ENCODE measurements at regions not wholly inside any gene's neighbourhood (a gene's known extent, or its start where the extent isn't known, plus 50 kb on each side); places are given as distances from the start of the nearest gene placed in this dataset.

GRCh38 chr1:228894442-228894989 is 159.2 kb downstream of the RHOU start:
- POLR2A ChIA-PET, result interaction anchor here (0.8 kb wide), 1 partner anchor 21 kb away, joined by 3 read pairs; no protein-coding TSS in a partner anchor
- no peak for DNase-seq (ENCODE audit: extremely low spot score)
- CTCF ChIA-PET, result interaction anchor here (0.6 kb wide), 1 partner anchor 133 kb away, joined by 3 read pairs; no protein-coding TSS in a partner anchor
- TF ChIP-seq BHLHE40 (IDR thresholded peaks at IDR 0.05; ENCODE audit: borderline replicate concordance), result no peak
- TF ChIP-seq FOXA1 (IDR thresholded peaks at IDR 0.05), result no peak
- TF ChIP-seq TARDBP (IDR thresholded peaks at IDR 0.05), result no peak
- TF ChIP-seq, protein P1, sequence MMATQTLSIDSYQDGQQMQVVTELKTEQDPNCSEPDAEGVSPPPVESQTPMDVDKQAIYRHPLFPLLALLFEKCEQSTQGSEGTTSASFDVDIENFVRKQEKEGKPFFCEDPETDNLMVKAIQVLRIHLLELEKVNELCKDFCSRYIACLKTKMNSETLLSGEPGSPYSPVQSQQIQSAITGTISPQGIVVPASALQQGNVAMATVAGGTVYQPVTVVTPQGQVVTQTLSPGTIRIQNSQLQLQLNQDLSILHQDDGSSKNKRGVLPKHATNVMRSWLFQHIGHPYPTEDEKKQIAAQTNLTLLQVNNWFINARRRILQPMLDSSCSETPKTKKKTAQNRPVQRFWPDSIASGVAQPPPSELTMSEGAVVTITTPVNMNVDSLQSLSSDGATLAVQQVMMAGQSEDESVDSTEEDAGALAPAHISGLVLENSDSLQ (IDR thresholded peaks at IDR 0.05), result no peak
- TF ChIP-seq SP1 (IDR thresholded peaks at IDR 0.05), result no peak
- TF ChIP-seq ELF4 (IDR thresholded peaks at IDR 0.05), result no peak
- TF ChIP-seq NFRKB (IDR thresholded peaks at IDR 0.05), result no peak
- TF ChIP-seq L3MBTL2 (conservative IDR thresholded peaks at IDR 0.05), result no peak
- TF ChIP-seq FOXK2 (IDR thresholded peaks at IDR 0.05), result no peak
- no peak for TF ChIP-seq FOXM1 (IDR thresholded peaks at IDR 0.05; ENCODE audit: borderline replicate concordance)
- no peak for TF ChIP-seq LEF1 (IDR thresholded peaks at IDR 0.05; ENCODE audit: borderline replicate concordance)
- TF ChIP-seq ZNF384 (IDR thresholded peaks at IDR 0.05), result no peak
- TF ChIP-seq SUZ12 (IDR thresholded peaks at IDR 0.05), result no peak

- POLR2A ChIA-PET, result interaction anchor here (1.0 to 1.1 kb wide), 2 partner anchors 8 to 162 kb away, joined by 3 read pairs; partner anchors contain the start of gene RHOU
- no peak for DNase-seq (ENCODE audit: extremely low spot score)
- CTCF ChIA-PET, result no interaction called here
- TF ChIP-seq HDGF (IDR thresholded peaks at IDR 0.05; ENCODE audit: borderline replicate concordance) (no peak), FOXM1 (IDR thresholded peaks at IDR 0.05; ENCODE audit: borderline replicate concordance) (no peak), ARNT (IDR thresholded peaks at IDR 0.05) (no peak), TARDBP (IDR thresholded peaks at IDR 0.05) (no peak), ELF4 (IDR thresholded peaks at IDR 0.05) (no peak), BHLHE40 (IDR thresholded peaks at IDR 0.05; ENCODE audit: borderline replicate concordance) (no peak), L3MBTL2 (conservative IDR thresholded peaks at IDR 0.05) (no peak), ZNF384 (IDR thresholded peaks at IDR 0.05) (no peak), SUZ12 (IDR thresholded peaks at IDR 0.05) (no peak), CTBP1 (IDR thresholded peaks at IDR 0.05; ENCODE audit: borderline replicate concordance) (no peak), NFRKB (IDR thresholded peaks at IDR 0.05) (no peak), FOXK2 (IDR thresholded peaks at IDR 0.05) (no peak)
Measured at GRCh38 chr1:228897901-228898300, 162.6 kb downstream of the RHOU start.

- ChIA-PET CTCF (no interaction called here), POLR2A (interaction anchor here (1.0 to 1.1 kb wide), 2 partner anchors 9 to 163 kb away, joined by 3 read pairs; partner anchors contain the start of gene RHOU)
Measured at GRCh38 chr1:228898582-228898992, 163.3 kb downstream of the RHOU start.

DNA sequence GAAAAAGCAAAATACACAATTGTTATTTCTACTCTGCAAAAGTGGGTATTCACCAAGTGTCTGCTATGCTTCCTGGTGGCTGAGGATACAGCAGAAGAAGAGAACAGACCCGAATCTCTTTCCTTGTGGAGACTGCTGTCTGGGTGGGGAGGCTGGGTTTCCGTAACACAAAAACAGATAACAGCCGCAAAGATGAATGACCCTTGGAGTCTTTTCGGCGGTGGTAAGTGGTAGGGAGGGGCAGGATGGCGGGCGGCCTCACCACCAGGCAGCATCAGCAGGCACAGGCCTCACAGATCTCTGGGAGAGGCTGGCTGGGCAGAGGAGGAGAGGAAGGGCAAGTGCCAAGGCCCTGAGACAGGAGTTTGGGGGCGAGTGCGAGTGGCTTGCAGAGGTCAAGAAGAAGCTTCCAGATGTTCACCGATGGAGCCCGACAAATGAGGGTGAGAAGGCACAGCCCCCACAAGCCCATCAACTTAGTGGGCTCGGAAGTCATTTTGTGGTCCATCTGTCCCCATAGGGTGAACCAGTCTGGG is 164.2 kb downstream of the RHOU start:
- ChIA-PET CTCF (no interaction called here), POLR2A (interaction anchor here (0.7 kb wide), 2 partner anchors 64 to 141 kb away, joined by 3 read pairs; no protein-coding TSS in a partner anchor)
- DNase-seq (ENCODE audit: extremely low spot score), result no peak
- no peak for TF ChIP-seq TARDBP (IDR thresholded peaks at IDR 0.05)
- no peak for TF ChIP-seq ARNT (IDR thresholded peaks at IDR 0.05)
- no peak for TF ChIP-seq ZNF384 (IDR thresholded peaks at IDR 0.05)
- TF ChIP-seq FOXM1 (IDR thresholded peaks at IDR 0.05; ENCODE audit: borderline replicate concordance), result no peak
- TF ChIP-seq HDGF (IDR thresholded peaks at IDR 0.05; ENCODE audit: borderline replicate concordance), result no peak
- no peak for TF ChIP-seq SUZ12 (IDR thresholded peaks at IDR 0.05)
- no peak for TF ChIP-seq NFRKB (IDR thresholded peaks at IDR 0.05)
- TF ChIP-seq ELF4 (IDR thresholded peaks at IDR 0.05), result no peak
- no peak for TF ChIP-seq FOXA1 (IDR thresholded peaks at IDR 0.05)
- no peak for TF ChIP-seq BHLHE40 (IDR thresholded peaks at IDR 0.05; ENCODE audit: borderline replicate concordance)
- TF ChIP-seq L3MBTL2 (conservative IDR thresholded peaks at IDR 0.05), result no peak
- no peak for TF ChIP-seq CTBP1 (IDR thresholded peaks at IDR 0.05; ENCODE audit: borderline replicate concordance)
- TF ChIP-seq, protein P1 (IDR thresholded peaks at IDR 0.05), result no peak
- no peak for TF ChIP-seq SP1 (IDR thresholded peaks at IDR 0.05)
- no peak for TF ChIP-seq FOXK2 (IDR thresholded peaks at IDR 0.05)

More at GRCh38 chr1:228898582-228898992, 163.3 kb downstream of the RHOU start:
- TF ChIP-seq LEF1 (IDR thresholded peaks at IDR 0.05; ENCODE audit: borderline replicate concordance) (no peak), FOXM1 (IDR thresholded peaks at IDR 0.05; ENCODE audit: borderline replicate concordance) (no peak), ZNF384 (IDR thresholded peaks at IDR 0.05) (no peak), NFRKB (IDR thresholded peaks at IDR 0.05) (no peak), BHLHE40 (IDR thresholded peaks at IDR 0.05; ENCODE audit: borderline replicate concordance) (no peak), FOXA1 (IDR thresholded peaks at IDR 0.05) (no peak), ARNT (IDR thresholded peaks at IDR 0.05) (no peak), SUZ12 (IDR thresholded peaks at IDR 0.05) (no peak), TARDBP (IDR thresholded peaks at IDR 0.05) (no peak)
- DNase-seq (ENCODE audit: extremely low spot score), result no peak

- DNase-seq (ENCODE audit: extremely low spot score), result no peak
- TF ChIP-seq ZNF384 (IDR thresholded peaks at IDR 0.05) (no peak), SP1 (IDR thresholded peaks at IDR 0.05) (no peak), HDGF (IDR thresholded peaks at IDR 0.05; ENCODE audit: borderline replicate concordance) (no peak), FOXA1 (IDR thresholded peaks at IDR 0.05) (no peak), NFRKB (IDR thresholded peaks at IDR 0.05) (no peak), CTBP1 (IDR thresholded peaks at IDR 0.05; ENCODE audit: borderline replicate concordance) (no peak), TARDBP (IDR thresholded peaks at IDR 0.05) (no peak), SUZ12 (IDR thresholded peaks at IDR 0.05) (no peak), BHLHE40 (IDR thresholded peaks at IDR 0.05; ENCODE audit: borderline replicate concordance) (no peak), ELF4 (IDR thresholded peaks at IDR 0.05) (no peak)
- ChIA-PET CTCF (no interaction called here), POLR2A (interaction anchor here (0.5 to 0.9 kb wide), 5 partner anchors 9 to 165 kb away, joined by 3 to 4 read pairs (median 3); partner anchors contain the start of gene RHOU)
Measured at GRCh38 chr1:228900099-228900885, 165.0 kb downstream of the RHOU start.
